Fibroblast of mammary gland (primary cell): ENCODE measurements at regions not wholly inside any gene's neighbourhood (a gene's known extent, or its start where the extent isn't known, plus 50 kb on each side); places are given as distances from the start of the nearest gene placed in this dataset.

Source experiments
- DNase-seq: peaks from one replicate; pipeline ENCODE4 v3.0.0-alpha.2; 2010; ENCODE audit warnings: low read depth
- H3K4me3 ChIP-seq: 2 replicates; pipeline ENCODE4 v1.5.1; 2011; ENCODE audit warnings: low read depth, mild to moderate bottlenecking, low read length, moderate library complexity; ENCODE audit not compliant: control insufficient read depth
- CTCF ChIP-seq: conservative IDR thresholded peaks from 2 replicates; pipeline ENCODE4 v1.5.1; 2011; ENCODE audit warnings: low read depth, low read length, inconsistent platforms; ENCODE audit not compliant: control insufficient read depth, insufficient read depth

- H3K4me3 ChIP-seq: no peak overlapping the region
- DNase-seq: no peak
- no peak for TF ChIP-seq CTCF
Observed at GRCh38 chr2:37830636-37831035, 94.5 kb upstream of the RMDN2 start.

- DNase-seq: no peak
- TF ChIP-seq CTCF: no peak
- H3K4me3 ChIP-seq: no peak overlapping the region
Observed at GRCh38 chr2:37831081-37831780, 93.9 kb upstream of the RMDN2 start.

DNA sequence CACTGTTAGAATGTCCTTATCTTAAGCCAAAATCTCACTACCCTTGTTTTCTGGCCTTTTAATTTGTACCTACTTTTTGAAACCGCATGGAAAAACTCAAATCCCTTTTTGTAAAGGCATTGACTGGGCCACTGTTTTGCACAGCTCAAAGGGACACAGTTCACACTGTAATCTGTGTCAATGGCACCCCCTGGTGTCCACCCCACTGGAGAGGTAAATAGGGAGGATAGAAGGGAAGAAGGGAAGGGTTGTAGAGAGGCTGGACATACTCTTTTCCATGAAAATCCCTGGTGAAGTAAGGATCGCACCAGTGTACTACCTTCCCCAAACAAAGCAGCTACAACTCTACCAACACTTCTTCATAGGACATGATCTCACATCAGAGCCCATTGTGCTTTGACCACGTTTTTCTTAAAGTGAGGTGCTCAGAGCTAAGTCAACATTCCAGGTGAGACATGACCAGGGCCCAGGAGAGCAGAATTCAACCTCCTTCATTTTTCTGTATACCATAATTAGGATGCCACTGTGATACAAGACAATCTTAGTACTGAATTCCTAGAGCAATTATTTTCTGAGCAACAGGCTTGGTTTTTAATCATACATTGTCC is 92.4 kb upstream of the RMDN2 start:
- TF ChIP-seq CTCF: peak; percentile 87
- DNase-seq: peak; percentile 84
- no peak overlapping the region for H3K4me3 ChIP-seq

DNA sequence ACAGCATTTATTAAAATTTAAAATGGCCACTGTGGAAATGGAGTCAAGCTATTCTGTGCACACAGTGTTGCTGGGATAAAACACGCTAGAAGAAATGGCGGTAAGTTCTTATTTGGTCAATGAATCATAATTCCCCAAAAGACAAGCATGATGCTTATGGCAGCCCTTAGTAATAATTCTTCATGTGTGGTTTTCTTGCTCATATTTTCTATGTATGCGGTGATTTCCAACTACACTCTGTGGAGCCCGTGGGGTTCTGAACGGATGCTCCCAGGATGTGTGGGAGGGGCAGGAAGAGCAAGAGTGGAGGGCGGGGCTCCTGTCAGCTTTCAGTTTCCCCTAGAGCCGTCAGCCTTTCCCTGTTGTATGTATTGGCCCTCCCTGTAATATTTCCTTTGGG is 91.7 kb upstream of the RMDN2 start:
- TF ChIP-seq CTCF: no peak
- no peak overlapping the region for H3K4me3 ChIP-seq
- DNase-seq: no peak

DNA sequence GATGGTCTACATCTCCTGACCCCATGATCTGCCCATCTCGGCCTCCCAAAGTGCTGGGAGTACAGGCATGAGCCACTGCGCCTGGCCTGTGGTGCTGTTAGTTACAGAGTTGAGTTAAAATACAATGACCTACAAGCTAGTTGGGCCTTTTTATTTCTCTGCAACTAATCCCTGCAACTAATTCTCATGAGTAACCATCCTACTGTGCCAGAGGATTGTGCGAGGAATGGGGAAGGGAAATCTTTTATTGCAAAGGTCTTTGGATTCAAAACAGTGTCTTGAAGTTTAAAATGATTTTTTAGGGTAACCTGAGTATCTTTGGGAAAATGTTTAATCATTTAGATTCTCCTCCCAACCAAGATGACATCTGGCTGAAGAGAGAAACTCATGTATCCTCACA is 88.8 kb upstream of the RMDN2 start:
- DNase-seq: no peak
- H3K4me3 ChIP-seq: no peak overlapping the region
- TF ChIP-seq CTCF: no peak

DNA sequence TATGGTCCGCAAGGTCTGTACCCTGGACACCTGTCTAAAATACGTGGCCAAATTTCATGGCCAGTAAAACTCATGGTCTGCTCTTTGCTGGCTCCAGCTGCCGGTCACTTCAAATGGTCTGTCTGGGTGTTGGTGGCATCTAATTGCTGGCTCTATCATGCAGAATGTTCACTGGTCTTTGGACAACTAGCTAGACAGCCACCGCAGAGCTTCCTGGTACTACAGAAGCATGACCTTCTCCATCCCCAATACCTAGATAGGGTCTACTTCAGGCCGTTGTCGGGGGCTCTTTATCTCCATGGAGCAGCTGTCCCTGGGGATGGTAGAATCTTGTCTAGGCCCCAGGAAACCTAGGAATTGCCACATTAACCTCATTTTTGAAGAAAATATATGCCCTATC is 88.4 kb upstream of the RMDN2 start:
- TF ChIP-seq CTCF: no peak
- DNase-seq: no peak
- no peak overlapping the region for H3K4me3 ChIP-seq
